NT2/D1 (cell line): ENCODE measurements at regions not wholly inside any gene's neighbourhood (a gene's known extent, or its start where the extent isn't known, plus 50 kb on each side); places are given as distances from the start of the nearest gene placed in this dataset.

ENCODE experiments used
- YY1 ChIP-seq: IDR thresholded peaks from 2 replicates; pipeline ENCODE4 v1.6.1; 2011; ENCODE audit not compliant: insufficient read length, insufficient read depth
- ZNF274 ChIP-seq: IDR thresholded peaks from 2 replicates; pipeline ENCODE4 v1.6.1; 2011; ENCODE audit warnings: mild to moderate bottlenecking, low read depth, low read length

- TF ChIP-seq ZNF274 (no peak), YY1 (no peak)
These were observed 149.0 kb upstream of the ITGA1 start for GRCh38 chr5:52638732-52639131.
